ENCODE measurements at regions not wholly inside any gene's neighbourhood (a gene's known extent, or its start where the extent isn't known, plus 50 kb on each side); places are given as distances from the start of the nearest gene placed in this dataset.

DNA sequence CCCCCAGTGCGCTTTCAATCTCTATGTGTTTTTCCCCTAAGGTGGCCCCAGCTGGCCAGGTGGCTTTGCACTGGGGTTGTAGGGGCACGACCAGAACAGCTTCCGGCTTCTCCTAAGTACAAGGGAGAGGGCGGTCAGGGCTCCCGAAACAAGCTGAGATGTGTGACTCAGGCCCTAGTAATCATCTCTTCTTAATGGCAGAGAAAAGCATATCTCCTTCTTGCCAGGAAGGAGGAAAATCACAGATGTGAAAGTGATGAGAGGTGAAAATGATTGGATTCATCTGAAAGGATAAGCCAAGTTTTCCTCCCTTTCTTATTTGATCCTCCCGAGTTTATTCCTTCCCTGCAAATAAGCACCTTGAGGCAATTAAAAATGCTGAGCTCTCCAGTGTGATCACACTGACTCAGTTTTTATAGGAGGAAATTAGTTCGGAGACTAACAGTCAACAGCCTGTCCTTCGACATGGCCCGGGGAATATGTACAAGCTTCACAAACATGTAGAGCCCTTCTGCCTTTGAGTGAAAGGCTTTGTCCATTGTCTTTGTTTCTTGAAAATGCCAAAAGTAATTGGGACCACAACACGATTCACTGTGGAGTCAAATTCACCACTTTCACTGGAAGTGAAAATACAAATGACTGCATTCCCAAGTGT is 514.8 kb downstream of the PSAT1 start:
- no peak for DNase-seq (ENCODE audit: low spot score)
- ChIA-PET POLR2A (ENCODE audit: low non-redundant PET) (no interaction called here), CTCF (no interaction called here)
- H3K36me3 ChIP-seq (ENCODE audit: insufficient read depth, low read length, poor library complexity, severe bottlenecking) = no peaks in the 10 kb centered on the region
- intact Hi-C loops (cut with micrococcal nuclease; ENCODE audit: unreplicated experiment) = no loop called here
- BruUV-seq (replicated peaks) = no TSS peak
- H3K27me3 ChIP-seq (replicated peaks; ENCODE audit: insufficient read depth, low read depth, low read length, poor library complexity) = no peaks in the 10 kb centered on the region
- H3K27ac ChIP-seq (ENCODE audit: low read depth, low read length, poor library complexity, severe bottlenecking) = no peak overlapping the region
- no peaks in the 10 kb centered on the region for H3K9me3 ChIP-seq (ENCODE audit: low read depth, low read length, poor library complexity, severe bottlenecking)
- TF ChIP-seq, protein P1, sequence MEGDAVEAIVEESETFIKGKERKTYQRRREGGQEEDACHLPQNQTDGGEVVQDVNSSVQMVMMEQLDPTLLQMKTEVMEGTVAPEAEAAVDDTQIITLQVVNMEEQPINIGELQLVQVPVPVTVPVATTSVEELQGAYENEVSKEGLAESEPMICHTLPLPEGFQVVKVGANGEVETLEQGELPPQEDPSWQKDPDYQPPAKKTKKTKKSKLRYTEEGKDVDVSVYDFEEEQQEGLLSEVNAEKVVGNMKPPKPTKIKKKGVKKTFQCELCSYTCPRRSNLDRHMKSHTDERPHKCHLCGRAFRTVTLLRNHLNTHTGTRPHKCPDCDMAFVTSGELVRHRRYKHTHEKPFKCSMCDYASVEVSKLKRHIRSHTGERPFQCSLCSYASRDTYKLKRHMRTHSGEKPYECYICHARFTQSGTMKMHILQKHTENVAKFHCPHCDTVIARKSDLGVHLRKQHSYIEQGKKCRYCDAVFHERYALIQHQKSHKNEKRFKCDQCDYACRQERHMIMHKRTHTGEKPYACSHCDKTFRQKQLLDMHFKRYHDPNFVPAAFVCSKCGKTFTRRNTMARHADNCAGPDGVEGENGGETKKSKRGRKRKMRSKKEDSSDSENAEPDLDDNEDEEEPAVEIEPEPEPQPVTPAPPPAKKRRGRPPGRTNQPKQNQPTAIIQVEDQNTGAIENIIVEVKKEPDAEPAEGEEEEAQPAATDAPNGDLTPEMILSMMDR (conservative IDR thresholded peaks at IDR 0.05; ENCODE audit: low read depth, low read length) = no peak
- TF ChIP-seq EZH2 (IDR thresholded peaks at IDR 0.05; ENCODE audit: borderline replicate concordance, low read depth, low read length, poor library complexity, severe bottlenecking) = no peak
- no peak overlapping the region for H3K4me3 ChIP-seq (ENCODE audit: low read depth, low read length, poor library complexity, severe bottlenecking)
- no peaks in the 10 kb centered on the region for H3K4me1 ChIP-seq (ENCODE audit: insufficient read depth, low read length, poor library complexity, severe bottlenecking)

DNA sequence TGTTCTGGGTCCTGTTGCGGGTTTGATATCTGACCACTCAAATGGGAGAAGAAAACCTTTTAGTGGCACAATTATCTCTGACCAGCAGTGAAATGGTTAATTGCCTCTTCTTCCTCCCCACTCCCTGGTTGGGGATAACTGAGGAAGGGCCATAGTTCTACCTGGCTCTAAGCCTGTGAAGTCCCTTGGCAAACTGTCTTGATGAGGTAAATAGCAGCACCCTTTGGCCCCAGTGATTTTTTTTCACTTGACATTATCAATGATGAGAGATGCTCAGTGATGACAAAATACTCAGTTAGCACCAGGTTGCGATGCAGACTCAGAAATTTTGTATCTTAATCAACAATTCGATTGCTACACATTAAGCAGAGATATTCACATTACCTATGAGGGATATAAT is 515.7 kb downstream of the PSAT1 start:
- BruUV-seq (replicated peaks) = no TSS peak
- Histone ChIP-seq H3K4me1 (ENCODE audit: insufficient read depth, low read length, poor library complexity, severe bottlenecking) (no peaks in the 10 kb centered on the region), H3K27ac (ENCODE audit: low read depth, low read length, poor library complexity, severe bottlenecking) (no peak overlapping the region), H3K9me3 (ENCODE audit: low read depth, low read length, poor library complexity, severe bottlenecking) (no peaks in the 10 kb centered on the region), H3K27me3 (replicated peaks; ENCODE audit: insufficient read depth, low read depth, low read length, poor library complexity) (no peaks in the 10 kb centered on the region), H3K36me3 (ENCODE audit: insufficient read depth, low read length, poor library complexity, severe bottlenecking) (no peaks in the 10 kb centered on the region), H3K4me3 (ENCODE audit: low read depth, low read length, poor library complexity, severe bottlenecking) (no peak overlapping the region)
- ChIA-PET POLR2A (ENCODE audit: low non-redundant PET) (no interaction called here), CTCF (no interaction called here)
- no peak for DNase-seq (ENCODE audit: low spot score)
- intact Hi-C loops (cut with micrococcal nuclease; ENCODE audit: unreplicated experiment) = no loop called here
- TF ChIP-seq, protein P1 (conservative IDR thresholded peaks at IDR 0.05; ENCODE audit: low read depth, low read length) = no peak
- no peak for TF ChIP-seq EZH2 (IDR thresholded peaks at IDR 0.05; ENCODE audit: borderline replicate concordance, low read depth, low read length, poor library complexity, severe bottlenecking)

DNA sequence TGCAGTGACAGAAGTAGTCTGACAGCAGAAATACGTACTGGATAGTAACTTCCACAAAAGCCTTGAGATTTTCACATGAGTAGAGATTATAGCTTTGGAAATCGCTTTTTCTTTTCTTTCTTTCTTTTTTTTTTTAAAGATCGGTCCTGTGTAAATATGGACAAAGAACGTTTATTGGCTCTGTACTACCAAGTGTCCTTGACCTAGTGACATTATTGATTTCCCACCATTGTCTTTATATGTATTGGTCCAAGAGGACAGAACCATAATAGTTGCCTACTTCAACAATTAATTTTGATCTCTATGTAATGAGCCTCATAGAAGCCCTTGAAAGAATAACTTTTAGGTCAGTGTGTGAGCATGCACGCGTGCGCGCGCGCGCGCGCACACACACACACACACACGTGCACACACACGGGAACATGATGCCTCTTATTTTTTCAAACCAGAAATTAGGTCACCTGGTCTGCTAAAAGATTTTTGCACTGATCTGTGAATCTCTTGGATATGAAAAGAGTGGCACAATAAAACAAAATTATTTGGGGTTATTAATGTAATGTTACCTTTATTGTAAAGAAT is 516.8 kb downstream of the PSAT1 start:
- DNase-seq (ENCODE audit: low spot score) = no peak
- intact Hi-C loops (cut with micrococcal nuclease; ENCODE audit: unreplicated experiment) = no loop called here
- POLR2A ChIA-PET (ENCODE audit: low non-redundant PET) = no interaction called here
- Histone ChIP-seq H3K9me3 (ENCODE audit: low read depth, low read length, poor library complexity, severe bottlenecking) (no peaks in the 10 kb centered on the region), H3K4me3 (ENCODE audit: low read depth, low read length, poor library complexity, severe bottlenecking) (no peak overlapping the region), H3K27ac (ENCODE audit: low read depth, low read length, poor library complexity, severe bottlenecking) (no peak overlapping the region), H3K4me1 (ENCODE audit: insufficient read depth, low read length, poor library complexity, severe bottlenecking) (no peaks in the 10 kb centered on the region), H3K36me3 (ENCODE audit: insufficient read depth, low read length, poor library complexity, severe bottlenecking) (no peaks in the 10 kb centered on the region), H3K27me3 (replicated peaks; ENCODE audit: insufficient read depth, low read depth, low read length, poor library complexity) (no peaks in the 10 kb centered on the region)
- no TSS peak for BruUV-seq (replicated peaks)
- TF ChIP-seq, protein P1 (conservative IDR thresholded peaks at IDR 0.05; ENCODE audit: low read depth, low read length) = no peak
- no peak for TF ChIP-seq EZH2 (IDR thresholded peaks at IDR 0.05; ENCODE audit: borderline replicate concordance, low read depth, low read length, poor library complexity, severe bottlenecking)
- CTCF ChIA-PET = no interaction called here

Measured in A673 (cell line).